GM10266 (cell line): ENCODE measurements at regions not wholly inside any gene's neighbourhood (a gene's known extent, or its start where the extent isn't known, plus 50 kb on each side); places are given as distances from the start of the nearest gene placed in this dataset.

Experiments used
- DNase-seq: peaks from one replicate; pipeline ENCODE4 v3.0.0; 2012; ENCODE audit errors: extremely low spot score
- CTCF ChIP-seq: IDR thresholded peaks from 2 replicates; pipeline ENCODE4 v1.5.1; 2012; ENCODE audit warnings: mild to moderate bottlenecking, low read depth; ENCODE audit not compliant: control insufficient read depth, insufficient read depth; ENCODE audit errors: missing control alignments

- DNase-seq: no peak
- TF ChIP-seq CTCF: no peak
Measured at GRCh38 chr12:67531051-67531450, 117.5 kb upstream of the DYRK2 start.

- TF ChIP-seq CTCF: no peak
- DNase-seq: no peak
Measured at GRCh38 chr12:67531501-67531900, 117.0 kb upstream of the DYRK2 start.

- no peak for TF ChIP-seq CTCF
- DNase-seq: no peak
Measured at GRCh38 chr12:67533159-67533558, 115.4 kb upstream of the DYRK2 start.

GRCh38 chr12:67534046-67534445, 114.5 kb upstream of the DYRK2 start:
- TF ChIP-seq CTCF: no peak

GRCh38 chr12:67534681-67535080, 113.9 kb upstream of the DYRK2 start:
- DNase-seq: no peak
- no peak for TF ChIP-seq CTCF

More at GRCh38 chr12:67534046-67534445, 114.5 kb upstream of the DYRK2 start:
- no peak for DNase-seq

GRCh38 chr12:67535176-67535575, 113.4 kb upstream of the DYRK2 start:
- no peak for DNase-seq

GRCh38 chr12:67535971-67536370, 112.6 kb upstream of the DYRK2 start:
- DNase-seq: no peak

More at GRCh38 chr12:67535176-67535575, 113.4 kb upstream of the DYRK2 start:
- TF ChIP-seq CTCF: no peak

More at GRCh38 chr12:67535971-67536370, 112.6 kb upstream of the DYRK2 start:
- no peak for TF ChIP-seq CTCF
